Left ventricle myocardium inferior (tissue), 1 donor: ENCODE measurements at regions not wholly inside any gene's neighbourhood (a gene's known extent, or its start where the extent isn't known, plus 50 kb on each side); places are given as distances from the start of the nearest gene placed in this dataset.

ENCODE experiments used
- DNase-seq: peaks from one replicate; pipeline ENCODE4 v3.0.0-alpha.2; 2020
- H3K27ac ChIP-seq: fragments of 200-600 bp; replicated peaks from 2 replicates; pipeline ENCODE4 v1.8.0; 2021
- H3K27me3 ChIP-seq: fragments of 200-600 bp; 2 replicates; pipeline ENCODE4 v1.8.0; 2021; ENCODE audit warnings: low read depth
- H3K36me3 ChIP-seq: fragments of 200-600 bp; 2 replicates; pipeline ENCODE4 v1.8.0; 2021
- H3K4me1 ChIP-seq: fragments of 200-600 bp; 2 replicates; pipeline ENCODE4 v1.8.0; 2021
- H3K4me3 ChIP-seq: fragments of 200-600 bp; 2 replicates; pipeline ENCODE4 v1.8.0; 2021; ENCODE audit warnings: mild to moderate bottlenecking, moderate library complexity
- H3K9me3 ChIP-seq: fragments of 200-600 bp; replicated peaks from 2 replicates; pipeline ENCODE4 v1.8.0; 2021
- intact Hi-C: fragments of 100-400 bp; cut with micrococcal nuclease; formaldehyde crosslinking; loops from one replicate; pipeline ENCODE4 v1.11.0; 2022
- TF ChIP-seq, protein P1 (sequence below): fragments of 200-600 bp; IDR thresholded peaks from 2 replicates; pipeline ENCODE4 v1.8.0; 2021; ENCODE audit warnings: antibody characterized with exemption, mild to moderate bottlenecking, borderline replicate concordance
- donor health status: DM: no; HTN: yes; CAD: no; lungs with severe emphysema.

DNA sequence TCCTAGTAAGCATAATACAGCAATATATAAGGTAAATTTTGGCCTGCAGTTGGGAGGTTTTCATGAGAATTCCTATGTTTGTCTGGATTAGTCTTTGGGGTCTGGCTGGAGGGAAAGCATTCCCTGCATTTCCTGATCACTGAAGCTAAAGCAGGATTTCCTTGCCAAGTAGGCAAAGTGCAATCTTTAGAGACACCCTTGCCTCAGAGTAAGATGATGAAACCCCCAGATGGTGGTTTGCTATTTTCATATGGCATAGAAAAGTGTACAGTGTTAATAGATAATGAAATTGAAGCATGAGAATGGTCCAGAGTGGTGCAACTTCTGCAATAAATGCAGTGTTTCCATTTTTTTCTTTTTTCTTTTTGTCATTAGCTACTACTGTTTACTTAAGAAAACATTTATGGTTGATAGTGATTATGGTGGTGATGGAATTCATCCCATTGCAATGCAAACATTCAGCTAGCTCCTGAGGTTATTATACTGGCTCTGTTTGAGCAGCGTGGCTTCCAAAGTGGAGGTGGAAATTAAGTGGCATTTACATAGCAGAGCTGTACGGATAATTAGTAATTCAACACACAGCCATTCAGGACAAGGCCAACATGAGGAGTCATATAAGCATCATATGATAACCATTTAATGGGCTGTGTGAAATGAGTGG, 276.3 kb downstream of the DUSP6 start:
- Histone ChIP-seq H3K36me3 (no peaks in the 10 kb centered on the region), H3K27ac (no peak overlapping the region), H3K4me3 (no peak overlapping the region), H3K4me1 (peaks cover 6% of the 10 kb centered on the region), H3K9me3 (no peaks in the 10 kb centered on the region), H3K27me3 (no peaks in the 10 kb centered on the region)
- TF ChIP-seq, protein P1, sequence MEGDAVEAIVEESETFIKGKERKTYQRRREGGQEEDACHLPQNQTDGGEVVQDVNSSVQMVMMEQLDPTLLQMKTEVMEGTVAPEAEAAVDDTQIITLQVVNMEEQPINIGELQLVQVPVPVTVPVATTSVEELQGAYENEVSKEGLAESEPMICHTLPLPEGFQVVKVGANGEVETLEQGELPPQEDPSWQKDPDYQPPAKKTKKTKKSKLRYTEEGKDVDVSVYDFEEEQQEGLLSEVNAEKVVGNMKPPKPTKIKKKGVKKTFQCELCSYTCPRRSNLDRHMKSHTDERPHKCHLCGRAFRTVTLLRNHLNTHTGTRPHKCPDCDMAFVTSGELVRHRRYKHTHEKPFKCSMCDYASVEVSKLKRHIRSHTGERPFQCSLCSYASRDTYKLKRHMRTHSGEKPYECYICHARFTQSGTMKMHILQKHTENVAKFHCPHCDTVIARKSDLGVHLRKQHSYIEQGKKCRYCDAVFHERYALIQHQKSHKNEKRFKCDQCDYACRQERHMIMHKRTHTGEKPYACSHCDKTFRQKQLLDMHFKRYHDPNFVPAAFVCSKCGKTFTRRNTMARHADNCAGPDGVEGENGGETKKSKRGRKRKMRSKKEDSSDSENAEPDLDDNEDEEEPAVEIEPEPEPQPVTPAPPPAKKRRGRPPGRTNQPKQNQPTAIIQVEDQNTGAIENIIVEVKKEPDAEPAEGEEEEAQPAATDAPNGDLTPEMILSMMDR, result no peak
- DNase-seq, result no peak
- intact Hi-C loops, result no loop called here

DNA sequence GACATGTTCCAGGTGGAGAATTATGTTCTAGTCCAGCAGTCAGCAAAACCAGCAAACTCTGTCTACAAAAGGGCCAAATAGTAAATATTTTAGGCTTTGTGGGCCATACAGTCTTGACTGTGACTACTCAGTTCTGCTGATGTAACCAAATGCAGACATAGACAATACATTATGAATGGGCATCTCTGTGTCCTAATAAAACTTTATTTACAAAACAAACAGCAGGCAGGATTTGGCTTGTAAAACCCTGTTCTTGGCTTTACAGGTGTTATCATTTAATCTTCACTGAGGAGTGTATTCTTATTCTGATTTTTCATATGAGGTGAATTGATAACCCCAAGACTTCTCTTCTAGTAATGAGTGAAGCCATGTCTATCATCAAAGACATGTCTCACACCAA, 278.6 kb downstream of the DUSP6 start:
- H3K4me3 ChIP-seq, result no peak overlapping the region
- DNase-seq, result no peak
- H3K9me3 ChIP-seq, result no peaks in the 10 kb centered on the region
- H3K27me3 ChIP-seq, result no peaks in the 10 kb centered on the region
- H3K27ac ChIP-seq, result no peak overlapping the region
- no peaks in the 10 kb centered on the region for H3K4me1 ChIP-seq
- TF ChIP-seq, protein P1, result no peak
- no peaks in the 10 kb centered on the region for H3K36me3 ChIP-seq
- intact Hi-C loops, result no loop called here

DNA sequence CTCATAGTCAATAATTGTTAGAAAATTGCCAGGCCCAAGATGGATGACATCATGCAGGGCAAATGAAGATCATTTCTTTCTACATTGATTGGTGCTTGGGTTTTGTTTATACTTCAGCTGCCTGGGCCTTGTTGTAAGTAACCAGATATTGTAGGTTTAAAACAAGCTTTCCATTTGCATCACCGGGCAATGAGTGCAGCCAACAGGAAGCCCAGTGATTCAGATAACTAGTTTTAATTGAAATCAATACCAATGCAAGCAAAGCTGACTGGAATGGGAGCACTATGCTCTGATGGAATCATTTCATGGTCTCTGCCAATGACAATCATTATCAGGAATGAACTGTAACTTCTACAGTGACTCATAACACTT, 279.3 kb downstream of the DUSP6 start:
- Histone ChIP-seq H3K9me3 (no peaks in the 10 kb centered on the region), H3K4me1 (no peaks in the 10 kb centered on the region), H3K27ac (no peak overlapping the region), H3K27me3 (no peaks in the 10 kb centered on the region), H3K4me3 (no peak overlapping the region), H3K36me3 (no peaks in the 10 kb centered on the region)
- TF ChIP-seq, protein P1, result no peak
- intact Hi-C loops, result no loop called here
- no peak for DNase-seq

DNA sequence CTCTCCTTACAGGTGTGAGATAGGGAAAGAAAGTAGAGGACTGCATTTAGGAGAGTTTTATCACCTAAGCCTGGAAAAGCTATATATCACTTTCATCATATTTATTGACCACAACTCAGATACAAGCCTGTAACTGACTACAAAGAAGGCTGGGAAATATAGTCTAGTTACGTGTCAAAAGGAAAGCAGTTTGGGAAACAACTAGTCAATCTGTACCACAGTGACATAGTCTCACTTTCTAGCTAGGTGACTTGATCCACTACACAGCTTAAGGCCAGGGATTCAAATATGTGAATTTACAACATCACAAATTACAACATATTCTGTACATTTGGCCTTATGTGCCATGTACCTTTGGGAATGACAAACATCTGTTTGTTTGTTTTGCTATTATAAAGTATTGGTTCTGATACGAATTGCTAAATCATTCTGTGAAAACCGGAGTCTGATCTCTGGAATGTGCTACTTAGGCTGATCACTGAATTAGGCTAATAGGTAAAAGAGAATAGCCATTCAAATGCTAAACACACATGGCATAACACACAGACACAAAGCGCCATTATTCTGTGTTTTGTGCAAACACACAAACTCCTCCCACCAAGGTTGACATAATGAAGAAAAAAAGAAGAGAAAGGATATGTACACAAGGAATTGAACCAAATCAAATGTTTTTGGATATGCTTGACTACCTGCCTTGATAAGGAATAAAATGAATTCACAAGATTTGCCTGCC, 279.8 kb downstream of the DUSP6 start:
- intact Hi-C loops, result no loop called here
- no peaks in the 10 kb centered on the region for H3K36me3 ChIP-seq
- H3K4me1 ChIP-seq, result no peaks in the 10 kb centered on the region
- no peaks in the 10 kb centered on the region for H3K27me3 ChIP-seq
- no peaks in the 10 kb centered on the region for H3K9me3 ChIP-seq
- DNase-seq, result no peak
- TF ChIP-seq, protein P1, result no peak
- no peak overlapping the region for H3K27ac ChIP-seq
- no peak overlapping the region for H3K4me3 ChIP-seq

DNA sequence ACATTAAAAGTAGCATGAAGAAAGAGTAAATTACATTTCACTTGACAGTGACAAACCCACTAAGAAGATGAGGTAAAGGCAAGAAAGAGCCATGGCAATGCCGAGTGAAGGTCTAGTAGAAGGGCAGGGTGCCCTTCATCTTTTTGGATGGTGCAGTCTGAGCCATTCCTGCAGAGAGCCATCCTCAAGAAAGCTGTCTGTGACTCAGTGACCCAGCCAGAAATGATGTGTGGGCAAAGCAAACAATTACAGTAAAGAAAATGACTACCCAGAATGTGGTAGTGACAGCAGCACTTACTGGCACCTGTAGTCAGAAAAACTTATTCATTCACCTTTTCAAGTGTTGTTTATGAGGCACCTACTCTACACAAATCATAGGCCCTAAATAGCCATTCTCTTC, 281.7 kb downstream of the DUSP6 start:
- H3K36me3 ChIP-seq, result no peaks in the 10 kb centered on the region
- intact Hi-C loops, result no loop called here
- no peaks in the 10 kb centered on the region for H3K9me3 ChIP-seq
- H3K4me1 ChIP-seq, result no peaks in the 10 kb centered on the region
- TF ChIP-seq, protein P1, result no peak
- no peaks in the 10 kb centered on the region for H3K27me3 ChIP-seq
- DNase-seq, result no peak
- H3K4me3 ChIP-seq, result no peak overlapping the region
- no peak overlapping the region for H3K27ac ChIP-seq
